SK-N-SH (cell line): ENCODE measurements at regions not wholly inside any gene's neighbourhood (a gene's known extent, or its start where the extent isn't known, plus 50 kb on each side); places are given as distances from the start of the nearest gene placed in this dataset.

ENCODE experiments used
- CHD2 ChIP-seq: fragments of 150-350 bp; IDR thresholded peaks from 2 replicates; pipeline ENCODE4 v1.6.1; 2018; ENCODE audit warnings: low read length; ENCODE audit not compliant: partially characterized antibody
- EP300 ChIP-seq, 2 experiments: IDR thresholded peaks; 2 replicates each; pipeline versions ENCODE4 v1.4.0 to v1.6.1; 2012; ENCODE audit warnings: borderline replicate concordance in 1 of 2, low read depth in 1 of 2, low read length in 1 of 2
- FOXJ3 ChIP-seq: sonication (generic); formaldehyde crosslinking; IDR thresholded peaks from 2 replicates; pipeline ENCODE4 v1.5.1; 2020; ENCODE audit warnings: mild to moderate bottlenecking, missing genetic modification reagents
- MEF2A ChIP-seq: IDR thresholded peaks from 2 replicates; pipeline ENCODE4 v1.4.0; 2012; ENCODE audit warnings: low read depth, borderline replicate concordance
- RFX5 ChIP-seq: IDR thresholded peaks from 2 replicates; pipeline ENCODE4 v1.6.1; 2012; ENCODE audit warnings: mild to moderate bottlenecking, improper control_type of control experiment, low read length
- SIN3A ChIP-seq: IDR thresholded peaks from 2 replicates; pipeline ENCODE4 v1.6.1; 2012; ENCODE audit warnings: low read depth, mild to moderate bottlenecking, low read length, moderate library complexity, borderline replicate concordance
- SMC3 ChIP-seq: IDR thresholded peaks from 2 replicates; pipeline ENCODE4 v1.6.1; 2012; ENCODE audit warnings: low read depth, low read length, improper control_type of control experiment
- TCF12 ChIP-seq: IDR thresholded peaks from 2 replicates; pipeline ENCODE4 v1.4.0; 2012
- USF2 ChIP-seq: fragments of 150-350 bp; IDR thresholded peaks from 2 replicates; pipeline ENCODE4 v1.6.1; 2017; ENCODE audit warnings: antibody characterized with exemption, low read length, low read depth, borderline replicate concordance
- TF ChIP-seq, protein P1 (sequence below): fragments of 200-600 bp; sonication (generic); IDR thresholded peaks from 2 replicates; pipeline ENCODE4 v1.6.1; 2017; ENCODE audit warnings: antibody characterized with exemption, mild to moderate bottlenecking, moderate library complexity

DNA sequence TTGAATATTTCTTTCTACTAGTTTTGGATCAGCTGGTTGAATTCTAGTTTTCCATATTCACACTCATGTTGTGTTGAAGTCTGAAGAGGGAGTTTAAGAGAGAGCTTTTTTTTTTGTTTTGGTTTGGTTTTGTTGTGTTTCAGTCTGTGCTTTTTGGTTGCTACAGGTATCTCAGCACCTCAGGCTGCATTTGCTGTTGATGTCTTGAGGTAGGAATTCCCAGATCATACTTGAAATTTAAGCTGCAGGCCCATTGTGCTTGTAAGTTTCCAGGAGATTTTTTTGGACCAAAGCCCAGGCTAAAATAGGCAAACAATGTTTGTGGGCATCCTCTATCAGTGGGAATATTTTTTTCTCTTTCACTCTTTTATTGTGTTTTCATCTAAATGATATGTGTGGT, 190.2 kb upstream of the AGA start:
- TF ChIP-seq, protein P1, sequence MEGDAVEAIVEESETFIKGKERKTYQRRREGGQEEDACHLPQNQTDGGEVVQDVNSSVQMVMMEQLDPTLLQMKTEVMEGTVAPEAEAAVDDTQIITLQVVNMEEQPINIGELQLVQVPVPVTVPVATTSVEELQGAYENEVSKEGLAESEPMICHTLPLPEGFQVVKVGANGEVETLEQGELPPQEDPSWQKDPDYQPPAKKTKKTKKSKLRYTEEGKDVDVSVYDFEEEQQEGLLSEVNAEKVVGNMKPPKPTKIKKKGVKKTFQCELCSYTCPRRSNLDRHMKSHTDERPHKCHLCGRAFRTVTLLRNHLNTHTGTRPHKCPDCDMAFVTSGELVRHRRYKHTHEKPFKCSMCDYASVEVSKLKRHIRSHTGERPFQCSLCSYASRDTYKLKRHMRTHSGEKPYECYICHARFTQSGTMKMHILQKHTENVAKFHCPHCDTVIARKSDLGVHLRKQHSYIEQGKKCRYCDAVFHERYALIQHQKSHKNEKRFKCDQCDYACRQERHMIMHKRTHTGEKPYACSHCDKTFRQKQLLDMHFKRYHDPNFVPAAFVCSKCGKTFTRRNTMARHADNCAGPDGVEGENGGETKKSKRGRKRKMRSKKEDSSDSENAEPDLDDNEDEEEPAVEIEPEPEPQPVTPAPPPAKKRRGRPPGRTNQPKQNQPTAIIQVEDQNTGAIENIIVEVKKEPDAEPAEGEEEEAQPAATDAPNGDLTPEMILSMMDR: no peak
- TF ChIP-seq FOXJ3 (CRISPR knock-in tag) (no peak), EP300 (IDR thresholded peaks at IDR 0.05; ENCODE audit: borderline replicate concordance in 1 of 2, low read depth in 1 of 2, low read length in 1 of 2) (no peak), USF2 (no peak), SIN3A (no peak), CHD2 (no peak), SMC3 (no peak), MEF2A (no peak), TCF12 (no peak), RFX5 (no peak)
